ENCODE measurements at regions not wholly inside any gene's neighbourhood (a gene's known extent, or its start where the extent isn't known, plus 50 kb on each side); places are given as distances from the start of the nearest gene placed in this dataset.

GRCh38 chr13:21823416-21823815, 152.5 kb downstream of the FGF9 start:
- FAIRE-seq = no peak

GRCh38 chr13:21823949-21824348, 153.1 kb downstream of the FGF9 start:
- no peak for FAIRE-seq

GRCh38 chr13:21825186-21825585, 154.3 kb downstream of the FGF9 start:
- FAIRE-seq = no peak

- no peak for FAIRE-seq
These were observed 154.9 kb downstream of the FGF9 start for GRCh38 chr13:21825801-21826200.

- FAIRE-seq = no peak
These were observed 155.5 kb downstream of the FGF9 start for GRCh38 chr13:21826214-21827015.

GRCh38 chr13:21831654-21832324, 160.9 kb downstream of the FGF9 start:
- no peak for FAIRE-seq

GRCh38 chr13:21833921-21834320, 163.0 kb downstream of the FGF9 start:
- no peak for FAIRE-seq

GRCh38 chr13:21834521-21834920, 163.6 kb downstream of the FGF9 start:
- FAIRE-seq = no peak

GRCh38 chr13:21837288-21837687, 166.4 kb downstream of the FGF9 start:
- FAIRE-seq = no peak

GRCh38 chr13:21837841-21838551, 167.1 kb downstream of the FGF9 start:
- no peak for FAIRE-seq

- no peak for FAIRE-seq
These were observed 175.7 kb downstream of the FGF9 start for GRCh38 chr13:21846605-21847004.

GRCh38 chr13:21849323-21849722, 178.4 kb downstream of the FGF9 start:
- no peak for FAIRE-seq

- FAIRE-seq = no peak
These were observed 179.4 kb downstream of the FGF9 start for GRCh38 chr13:21850013-21851006.

- FAIRE-seq = no peak
These were observed 181.2 kb downstream of the FGF9 start for GRCh38 chr13:21852043-21852442.

- FAIRE-seq = no peak
These were observed 182.9 kb downstream of the FGF9 start for GRCh38 chr13:21853779-21854178.

GRCh38 chr13:21868823-21869222, 197.9 kb downstream of the FGF9 start:
- no peak for FAIRE-seq

- FAIRE-seq = no peak
These were observed 200.5 kb downstream of the FGF9 start for GRCh38 chr13:21871382-21871781.

GRCh38 chr13:21871919-21872318, 201.0 kb downstream of the FGF9 start:
- FAIRE-seq = no peak

GRCh38 chr13:21872795-21873194, 201.9 kb downstream of the FGF9 start:
- FAIRE-seq = no peak

GRCh38 chr13:21875116-21875515, 204.2 kb downstream of the FGF9 start:
- FAIRE-seq = no peak

- no peak for FAIRE-seq
These were observed 208.5 kb downstream of the FGF9 start for GRCh38 chr13:21879263-21879914.

GRCh38 chr13:21882766-21883165, 211.9 kb downstream of the FGF9 start:
- no peak for FAIRE-seq
